NCI-H2171 (cell line): ENCODE measurements at regions not wholly inside any gene's neighbourhood (a gene's known extent, or its start where the extent isn't known, plus 50 kb on each side); places are given as distances from the start of the nearest gene placed in this dataset.

Source experiments
- DNase-seq: peaks from one replicate; lab custom pipeline; 2025; lab: John Stamatoyannopoulos, UW

- DNase-seq, result no peak
Measured at GRCh38 chr14:38774162-38774561, 328.9 kb downstream of the SEC23A start.

DNA sequence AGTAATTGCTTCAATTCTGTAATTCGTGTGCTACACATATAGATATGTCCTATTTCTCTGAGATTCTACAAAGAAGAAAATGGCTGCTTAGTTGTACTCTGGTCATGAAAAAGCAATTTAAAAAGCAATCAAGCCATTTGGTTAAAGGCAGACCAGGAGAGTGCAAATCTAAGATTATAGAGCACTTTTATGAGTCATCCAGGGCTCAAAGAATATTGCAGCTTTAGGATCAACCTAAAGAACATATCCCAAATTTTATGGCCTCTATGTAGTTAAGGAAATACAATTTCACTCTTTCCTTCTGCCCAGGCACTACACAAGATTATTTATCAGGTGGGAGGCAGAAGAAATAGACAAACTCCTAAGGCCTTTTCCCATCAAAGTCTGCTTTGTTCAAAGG is 332.8 kb downstream of the SEC23A start:
- no peak for DNase-seq

- no peak for DNase-seq
Measured at GRCh38 chr14:38762845-38763244, 340.2 kb downstream of the SEC23A start.

DNA sequence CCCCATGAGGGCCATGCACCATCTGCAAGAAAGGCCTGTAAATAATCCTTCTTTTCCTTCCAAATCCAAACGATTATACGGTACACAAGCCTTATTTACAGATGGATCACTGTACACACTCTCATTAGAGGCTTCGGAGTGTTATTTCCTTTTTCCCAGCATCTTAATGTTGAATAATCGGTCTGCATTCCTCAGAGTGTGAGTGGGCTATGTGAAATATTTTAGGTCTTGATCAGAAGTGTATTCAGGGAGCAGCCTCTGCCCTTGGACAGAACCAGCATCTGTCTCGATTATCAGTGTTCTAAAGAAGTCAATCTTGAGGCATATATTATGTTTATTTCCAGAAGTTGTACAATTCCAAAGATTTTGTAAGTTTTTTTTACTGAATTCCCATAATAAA is 340.6 kb downstream of the SEC23A start:
- DNase-seq, result no peak

- DNase-seq, result no peak
Measured at GRCh38 chr14:38761033-38761432, 342.0 kb downstream of the SEC23A start.

GRCh38 chr14:38758661-38759060 is 344.4 kb downstream of the SEC23A start:
- no peak for DNase-seq

GRCh38 chr14:38755036-38755435 is 348.0 kb downstream of the SEC23A start:
- no peak for DNase-seq

GRCh38 chr14:38752750-38753149 is 350.3 kb downstream of the SEC23A start:
- DNase-seq, result no peak

- no peak for DNase-seq
Measured at GRCh38 chr14:38752341-38752740, 350.7 kb downstream of the SEC23A start.

- no peak for DNase-seq
Measured at GRCh38 chr14:38751459-38751858, 351.6 kb downstream of the SEC23A start.

DNA sequence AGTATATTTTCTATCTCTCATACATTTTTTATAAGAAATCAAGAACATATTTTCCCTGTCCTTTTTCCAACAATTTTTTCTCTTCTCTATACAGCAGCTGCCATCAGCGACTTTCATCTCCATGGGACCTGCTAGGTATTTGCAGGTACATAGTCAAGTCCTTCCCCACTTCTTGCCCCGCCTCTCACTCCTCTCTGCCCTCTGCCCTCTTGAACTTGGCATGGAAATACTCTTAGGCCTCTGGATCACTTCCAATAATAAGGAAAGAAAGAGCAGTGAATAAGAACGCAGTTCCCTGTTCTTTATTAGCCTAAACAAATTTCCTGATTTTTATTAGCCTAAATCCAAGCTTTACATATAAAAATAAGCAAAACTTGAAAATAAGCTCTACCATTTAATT is 353.1 kb downstream of the SEC23A start:
- no peak for DNase-seq

- DNase-seq, result no peak
Measured at GRCh38 chr14:38745861-38746260, 357.2 kb downstream of the SEC23A start.

DNA sequence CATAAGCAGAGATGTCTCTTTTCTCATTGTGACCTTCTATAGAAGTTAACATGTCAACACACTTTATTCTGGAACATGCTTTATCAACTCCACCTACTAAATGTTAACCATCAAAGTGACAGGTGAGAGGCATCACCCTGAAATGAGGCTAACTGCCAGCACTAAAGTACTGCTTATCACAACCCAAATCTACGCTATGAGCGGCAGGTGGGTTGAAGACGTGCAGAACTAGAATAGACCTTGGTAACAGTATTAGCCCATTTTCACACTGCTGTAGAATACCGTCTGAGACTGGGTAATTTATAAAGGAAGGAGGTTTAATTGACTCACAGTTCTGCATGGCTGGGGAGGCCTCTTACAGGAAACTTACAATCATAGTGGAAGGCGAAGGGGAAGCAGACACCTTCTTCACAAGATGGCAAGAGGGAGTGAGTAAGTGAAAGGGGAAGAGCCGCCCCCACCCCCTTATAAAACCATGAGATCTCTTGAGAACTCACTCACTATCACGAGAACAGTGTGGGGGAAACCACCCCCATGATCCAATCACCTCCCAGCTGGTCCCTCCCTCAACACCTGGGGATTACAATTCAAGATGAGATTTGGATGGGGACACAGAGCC is 359.0 kb downstream of the SEC23A start:
- DNase-seq, result no peak

DNA sequence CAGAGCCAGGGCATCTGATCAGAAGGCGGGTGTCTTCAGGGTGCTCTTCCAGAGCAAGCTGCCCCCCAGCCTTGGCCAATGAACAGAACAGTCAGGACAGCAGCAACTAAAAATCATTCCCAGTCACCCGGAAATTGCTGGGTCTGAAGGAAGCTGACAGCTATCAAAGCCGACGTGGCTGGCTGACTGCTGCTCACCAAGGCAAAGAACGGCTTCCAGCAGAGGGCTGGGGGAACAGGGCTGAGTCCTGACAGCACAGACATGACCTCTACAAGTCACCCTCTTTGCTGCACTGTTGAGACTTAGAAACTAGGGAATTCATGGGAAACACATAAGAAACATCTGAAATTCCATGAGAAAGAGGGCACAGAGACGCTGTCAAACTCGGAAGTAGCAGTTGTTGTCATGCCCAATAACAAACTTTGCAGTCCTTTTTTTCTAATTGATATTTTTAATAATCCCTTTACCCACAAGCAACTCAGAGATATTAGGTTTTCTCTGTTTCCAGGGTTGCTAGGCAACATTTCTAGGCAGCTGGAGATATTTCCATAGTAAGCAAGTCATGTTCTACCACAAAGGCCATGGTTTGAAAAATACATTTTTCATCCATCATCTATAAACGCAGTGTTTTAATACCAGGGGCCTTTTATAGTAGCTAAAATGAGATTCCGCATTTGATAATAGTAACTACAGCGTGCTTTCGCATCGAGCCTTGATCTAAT is 365.2 kb downstream of the SEC23A start:
- no peak for DNase-seq

- no peak for DNase-seq
Measured at GRCh38 chr14:38735005-38735404, 368.0 kb downstream of the SEC23A start.

GRCh38 chr14:38731962-38732361 is 371.1 kb downstream of the SEC23A start:
- DNase-seq, result peak; percentile 18

GRCh38 chr14:38730420-38730819 is 372.6 kb downstream of the SEC23A start:
- no peak for DNase-seq

- DNase-seq, result no peak
Measured at GRCh38 chr14:38727731-38728130, 375.3 kb downstream of the SEC23A start.

- DNase-seq, result no peak
Measured at GRCh38 chr14:38724621-38725020, 378.4 kb downstream of the SEC23A start.

- DNase-seq, result no peak
Measured at GRCh38 chr14:38723959-38724358, 379.1 kb downstream of the SEC23A start.

DNA sequence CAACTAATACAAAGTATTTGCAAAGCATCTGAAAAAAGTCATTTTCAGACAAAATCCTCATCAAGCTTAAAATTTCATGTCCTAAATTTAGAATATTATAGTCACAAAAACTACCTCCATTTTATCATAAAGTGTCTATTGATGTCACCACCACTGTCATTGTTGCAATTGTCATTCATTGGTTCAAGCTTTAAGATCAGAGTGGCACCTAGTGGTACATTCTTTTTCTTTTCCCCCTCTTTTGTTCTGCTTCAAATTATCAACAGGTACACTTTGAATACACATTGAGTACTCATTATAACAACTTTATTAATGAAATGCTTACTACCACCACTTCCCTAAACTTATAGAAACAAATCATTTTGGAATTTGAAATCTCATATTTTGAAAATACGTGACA is 379.8 kb downstream of the SEC23A start:
- DNase-seq, result no peak

DNA sequence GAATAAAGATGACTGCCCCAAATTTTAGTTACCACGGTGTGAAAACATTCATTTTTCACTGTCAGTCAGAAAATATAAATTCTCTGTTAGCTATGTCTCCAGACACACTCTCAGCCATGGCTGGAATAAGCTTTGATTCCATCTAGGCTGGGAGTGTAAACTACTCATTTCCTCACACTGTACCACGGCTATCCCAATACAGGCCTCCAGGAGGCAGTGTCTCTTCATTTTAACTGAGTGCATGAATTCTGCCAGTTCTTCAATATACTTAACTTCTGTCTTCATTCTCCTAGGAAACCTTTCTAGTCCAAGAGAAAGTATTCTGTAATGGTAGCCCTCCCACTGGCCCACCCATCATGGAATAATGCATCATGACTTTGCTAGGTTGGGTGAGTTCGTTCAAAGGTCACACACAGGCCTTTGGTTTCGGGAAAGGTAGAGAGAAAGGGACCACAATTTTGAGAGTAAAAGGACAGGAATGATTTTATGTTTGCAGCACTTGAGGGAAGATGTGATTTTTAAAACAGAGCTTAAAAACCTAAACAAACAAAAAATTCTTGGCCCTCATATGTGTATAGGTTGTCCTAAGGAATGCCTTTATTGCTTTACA is 381.1 kb downstream of the SEC23A start:
- DNase-seq, result no peak

DNA sequence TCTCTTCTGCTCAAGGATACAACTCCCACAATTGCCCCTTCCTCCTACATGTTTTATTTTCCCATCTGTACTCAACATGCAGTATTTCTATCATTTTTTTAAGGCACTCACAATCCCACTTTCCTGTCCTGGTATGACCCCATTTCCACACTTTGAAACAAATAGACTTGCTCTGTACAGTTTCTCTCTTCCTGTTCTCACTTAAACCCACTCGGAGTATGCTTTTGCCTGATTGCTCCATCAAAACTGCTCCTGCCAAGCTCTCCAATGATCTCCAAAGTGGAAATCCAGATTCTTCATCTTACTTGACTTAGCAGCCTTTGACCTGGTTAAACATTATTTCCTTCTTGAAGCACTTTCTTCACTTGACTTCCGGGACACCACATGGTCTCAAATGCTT is 384.5 kb downstream of the SEC23A start:
- DNase-seq, result no peak

GRCh38 chr14:38716926-38717325 is 386.1 kb downstream of the SEC23A start:
- peak; percentile 48 for DNase-seq
